Mucosa of descending colon (tissue), 3 donors: ENCODE measurements at regions not wholly inside any gene's neighbourhood (a gene's known extent, or its start where the extent isn't known, plus 50 kb on each side); places are given as distances from the start of the nearest gene placed in this dataset.

Experiments used
- ATAC-seq: fragments of 200-7000 bp; cut with Tn5 transposase; one replicate; pipeline ENCODE4 v1.9.1; 2020; ENCODE audit warnings: mild to moderate bottlenecking, moderate library complexity
- DNase-seq, 3 donors: peaks; one replicate each; pipeline ENCODE4 v3.0.0-alpha.2; 2020
- H3K36me3 ChIP-seq: fragments of 200-600 bp; one replicate; pipeline ENCODE4 v1.8.0; 2021; ENCODE audit warnings: low read depth, mild to moderate bottlenecking
- H3K4me1 ChIP-seq: fragments of 200-600 bp; one replicate; pipeline ENCODE4 v1.8.0; 2021; ENCODE audit warnings: low read depth, mild to moderate bottlenecking
- H3K4me3 ChIP-seq: fragments of 200-600 bp; one replicate; pipeline ENCODE4 v1.8.0; 2021; ENCODE audit warnings: mild to moderate bottlenecking
- H3K9me3 ChIP-seq: fragments of 200-600 bp; one replicate; pipeline ENCODE4 v1.8.0; 2021; ENCODE audit warnings: mild to moderate bottlenecking
- intact Hi-C, 2 donors: fragments of 100-400 bp; cut with DNase I in 1 of 2; cut with micrococcal nuclease in 1 of 2; formaldehyde crosslinking; loops; one replicate each; pipeline versions ENCODE4 v1.11.0 to v1.11.1; 2022; cut with DNase I, micrococcal nuclease
- TF ChIP-seq, protein P1 (sequence below): fragments of 200-600 bp; IDR thresholded peaks from one replicate; pipeline ENCODE4 v1.8.0; 2022; ENCODE audit warnings: antibody characterized with exemption, mild to moderate bottlenecking
- donor health status: DM: no; HTN: no; CAD: no; lungs with moderate emphysema.
- donor health status: DM: no; HTN: no; CAD: no.
- donor health status: DM: no; HTN: yes; CAD: no.

DNA sequence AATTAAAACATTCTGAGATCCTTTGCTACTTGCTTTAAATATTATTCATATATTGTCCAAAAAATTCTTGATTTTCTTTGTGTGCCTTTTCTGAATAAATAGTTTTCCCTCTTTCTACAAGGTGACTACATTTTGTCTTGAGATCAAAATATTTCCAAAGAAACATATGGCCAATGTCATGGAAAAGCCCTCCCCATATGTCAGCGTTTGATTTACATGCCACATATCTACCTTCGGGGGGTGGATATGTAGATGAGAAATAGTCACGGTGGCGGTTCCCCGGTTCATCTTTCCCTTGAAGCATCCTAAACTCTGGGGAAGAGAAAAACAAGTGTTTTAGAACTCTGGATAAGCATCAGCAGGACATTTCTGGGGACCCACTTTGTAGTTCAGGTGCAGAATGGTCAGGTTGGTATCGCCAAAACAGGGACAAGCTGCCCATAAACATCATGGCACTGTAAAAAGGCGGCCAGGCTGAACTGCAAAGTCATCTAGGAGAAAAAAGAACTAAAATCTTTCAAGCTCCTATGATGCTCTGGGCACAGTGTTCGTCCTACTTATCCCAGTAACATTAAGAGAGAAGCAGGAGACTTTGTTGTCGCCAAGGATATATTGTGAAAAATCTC, 91.5 kb downstream of the MEX3B start:
- Histone ChIP-seq H3K4me3 (no peak overlapping the region), H3K4me1 (no peaks in the 10 kb centered on the region), H3K36me3 (no peaks in the 10 kb centered on the region), H3K9me3 (no peaks in the 10 kb centered on the region)
- intact Hi-C loops = no loop called here
- DNase-seq (no peak), ATAC-seq (no peak)
- TF ChIP-seq, protein P1, sequence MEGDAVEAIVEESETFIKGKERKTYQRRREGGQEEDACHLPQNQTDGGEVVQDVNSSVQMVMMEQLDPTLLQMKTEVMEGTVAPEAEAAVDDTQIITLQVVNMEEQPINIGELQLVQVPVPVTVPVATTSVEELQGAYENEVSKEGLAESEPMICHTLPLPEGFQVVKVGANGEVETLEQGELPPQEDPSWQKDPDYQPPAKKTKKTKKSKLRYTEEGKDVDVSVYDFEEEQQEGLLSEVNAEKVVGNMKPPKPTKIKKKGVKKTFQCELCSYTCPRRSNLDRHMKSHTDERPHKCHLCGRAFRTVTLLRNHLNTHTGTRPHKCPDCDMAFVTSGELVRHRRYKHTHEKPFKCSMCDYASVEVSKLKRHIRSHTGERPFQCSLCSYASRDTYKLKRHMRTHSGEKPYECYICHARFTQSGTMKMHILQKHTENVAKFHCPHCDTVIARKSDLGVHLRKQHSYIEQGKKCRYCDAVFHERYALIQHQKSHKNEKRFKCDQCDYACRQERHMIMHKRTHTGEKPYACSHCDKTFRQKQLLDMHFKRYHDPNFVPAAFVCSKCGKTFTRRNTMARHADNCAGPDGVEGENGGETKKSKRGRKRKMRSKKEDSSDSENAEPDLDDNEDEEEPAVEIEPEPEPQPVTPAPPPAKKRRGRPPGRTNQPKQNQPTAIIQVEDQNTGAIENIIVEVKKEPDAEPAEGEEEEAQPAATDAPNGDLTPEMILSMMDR = no peak

DNA sequence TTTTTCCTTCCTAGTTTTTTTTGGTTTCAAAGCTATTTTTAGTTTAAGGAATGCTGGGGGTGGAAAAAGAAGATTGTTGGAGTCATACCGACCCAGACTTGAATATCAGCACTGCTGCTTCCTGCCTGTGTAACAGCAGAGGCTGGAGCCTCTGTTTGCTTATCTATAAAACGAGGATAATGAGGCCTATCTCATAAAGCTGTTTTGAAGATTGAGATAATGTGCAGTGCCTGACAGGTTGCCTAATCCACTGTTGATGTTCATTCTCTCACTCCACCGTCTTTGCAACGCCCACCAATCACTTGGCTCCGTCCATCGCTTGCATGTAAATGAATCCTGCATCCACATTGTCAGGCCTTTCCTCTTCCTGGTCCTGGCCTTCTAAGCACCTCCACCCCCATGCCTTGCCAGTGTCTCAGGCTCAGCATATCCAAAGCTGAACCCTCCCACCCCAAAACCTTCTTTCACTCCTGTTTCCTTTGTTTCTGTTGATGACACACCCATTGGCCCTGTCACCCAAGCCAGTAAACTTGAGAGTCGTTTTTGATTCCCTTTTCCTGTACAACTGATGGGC, 94.9 kb downstream of the MEX3B start:
- H3K9me3 ChIP-seq = no peaks in the 10 kb centered on the region
- ATAC-seq (peak; percentile 40), DNase-seq (peak in 1 of 3 donors; percentile 7)
- H3K36me3 ChIP-seq = no peaks in the 10 kb centered on the region
- no peak overlapping the region for H3K4me3 ChIP-seq
- H3K4me1 ChIP-seq = no peaks in the 10 kb centered on the region
- intact Hi-C loops = no loop called here
- TF ChIP-seq, protein P1 = no peak

DNA sequence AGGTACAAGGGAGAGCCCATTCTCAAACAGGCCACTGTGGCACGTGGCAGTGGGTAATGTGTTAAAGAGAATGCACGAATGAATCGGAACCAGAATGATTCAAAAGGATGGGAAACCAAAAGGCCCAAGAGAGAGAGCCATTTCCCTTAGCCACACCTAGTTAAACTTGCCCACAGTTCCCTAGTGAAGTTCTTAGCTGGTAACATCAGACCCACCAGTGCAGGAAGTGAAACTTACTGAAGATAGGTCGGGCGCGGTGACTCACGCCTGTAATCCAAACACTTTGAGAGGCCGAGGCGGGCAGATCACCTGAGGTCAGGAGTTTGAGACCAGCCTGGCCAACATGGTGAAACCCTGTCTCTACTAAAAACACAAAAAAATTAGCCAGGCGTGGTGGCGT, 97.1 kb downstream of the MEX3B start:
- no peak for DNase-seq
- no peaks in the 10 kb centered on the region for H3K4me1 ChIP-seq
- ATAC-seq = no peak
- H3K4me3 ChIP-seq = no peak overlapping the region
- no peaks in the 10 kb centered on the region for H3K9me3 ChIP-seq
- TF ChIP-seq, protein P1 = no peak
- no peaks in the 10 kb centered on the region for H3K36me3 ChIP-seq
- intact Hi-C loops = no loop called here

DNA sequence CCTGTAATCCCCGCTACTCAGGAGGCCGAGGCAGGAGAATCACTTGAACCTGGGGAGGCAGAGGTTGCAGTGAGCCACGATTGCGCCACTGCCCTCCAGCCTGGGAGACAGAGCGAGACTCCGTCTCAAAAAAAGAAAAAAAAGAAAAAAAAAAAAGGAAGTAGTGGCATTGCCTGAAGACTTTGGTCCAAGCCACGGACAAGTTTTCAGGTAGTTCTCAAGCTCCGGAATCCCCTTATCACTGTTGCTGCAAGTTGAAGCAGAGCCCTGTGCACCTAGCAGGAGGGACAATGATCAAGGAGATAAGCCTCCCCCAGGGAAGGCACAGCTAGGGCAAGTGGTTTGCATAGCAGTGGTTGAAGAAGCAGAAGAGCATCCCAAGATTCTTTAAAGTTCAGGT, 97.6 kb downstream of the MEX3B start:
- TF ChIP-seq, protein P1 = no peak
- Histone ChIP-seq H3K9me3 (no peaks in the 10 kb centered on the region), H3K36me3 (no peaks in the 10 kb centered on the region), H3K4me1 (no peaks in the 10 kb centered on the region), H3K4me3 (no peak overlapping the region)
- DNase-seq (no peak), ATAC-seq (no peak)
- intact Hi-C loops = no loop called here

DNA sequence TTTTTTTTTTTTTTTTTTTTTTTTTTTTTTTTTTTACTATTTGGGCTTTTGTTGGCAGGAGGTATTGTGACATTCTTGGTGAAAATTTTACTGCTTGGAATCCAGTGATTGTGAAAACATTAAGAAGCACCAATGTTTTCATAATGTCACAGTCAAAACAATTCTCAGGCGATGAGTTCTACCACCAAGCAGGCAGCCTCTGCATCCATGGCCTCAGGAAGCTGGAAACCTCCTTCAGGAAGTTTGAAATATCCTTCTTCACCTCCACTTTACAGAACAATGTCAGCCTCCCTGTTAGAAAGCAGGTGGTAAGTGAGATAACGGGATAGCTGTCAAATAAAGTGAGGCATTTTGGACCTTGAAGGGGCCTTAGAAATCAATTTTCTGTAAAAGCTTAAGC, 98.3 kb downstream of the MEX3B start:
- ATAC-seq (no peak), DNase-seq (no peak)
- no peaks in the 10 kb centered on the region for H3K9me3 ChIP-seq
- H3K36me3 ChIP-seq = no peaks in the 10 kb centered on the region
- H3K4me1 ChIP-seq = no peaks in the 10 kb centered on the region
- intact Hi-C loops = no loop called here
- TF ChIP-seq, protein P1 = no peak
- no peak overlapping the region for H3K4me3 ChIP-seq
